Caco-2 (cell line): ENCODE measurements at regions not wholly inside any gene's neighbourhood (a gene's known extent, or its start where the extent isn't known, plus 50 kb on each side); places are given as distances from the start of the nearest gene placed in this dataset.

Experiments used
- BruUV-seq: library from RNA; stranded (reverse); fragments of 400-500 nt; replicated peaks from 2 replicates; lab custom pipeline; 2021; lab: Mats Ljungman, UMichigan
- CTCF ChIA-PET: fragments of 300-600 bp; sonication (Branson Sonifier 250); formaldehyde crosslinking; loops from one replicate; lab custom pipeline; 2022; ENCODE audit warnings: antibody characterized with exemption; lab: Charles Lee
- POLR2A ChIA-PET: fragments of 300-600 bp; sonication (Branson Sonifier 250); formaldehyde crosslinking; loops from one replicate; lab custom pipeline; 2022; ENCODE audit warnings: antibody characterized with exemption; lab: Charles Lee
- DNase-seq, 2 experiments: peaks; one replicate each; pipeline versions ENCODE4 v3.0.0 to v3.0.0-alpha.2; 2020 to 2022
- H3K27me3 ChIP-seq: replicated peaks from 2 replicates; pipeline ENCODE4 v1.6.0; 2011; ENCODE audit warnings: low read length; ENCODE audit not compliant: control insufficient read depth, insufficient read depth
- H3K36me3 ChIP-seq: 2 replicates; pipeline ENCODE4 v1.5.1; 2011; ENCODE audit warnings: low read length; ENCODE audit not compliant: control insufficient read depth, insufficient read depth
- H3K4me1 ChIP-seq: fragments of 250-450 bp; sonication (Bioruptor Pico); 2 replicates; pipeline ENCODE4 v1.5.1; 2020; ENCODE audit warnings: mild to moderate bottlenecking
- H3K4me3 ChIP-seq: 2 replicates; pipeline ENCODE4 v1.5.1; 2011; ENCODE audit warnings: low read depth, mild to moderate bottlenecking, control low read depth, low read length
- H3K9me3 ChIP-seq: fragments of 250-450 bp; sonication (Bioruptor Pico); 2 replicates; pipeline ENCODE4 v1.5.1; 2020; ENCODE audit warnings: mild to moderate bottlenecking, moderate library complexity
- H3K27ac Mint-ChIP-seq: one replicate; pipeline ENCODE4 v1.8.0; 2022; ENCODE audit warnings: mixed read lengths; ENCODE audit not compliant: unreplicated experiment
- H3K27me3 Mint-ChIP-seq: one replicate; pipeline ENCODE4 v1.8.0; 2022; ENCODE audit warnings: mixed read lengths; ENCODE audit not compliant: insufficient read depth, unreplicated experiment
- H3K36me3 Mint-ChIP-seq: one replicate; pipeline ENCODE4 v1.8.0; 2022; ENCODE audit warnings: mild to moderate bottlenecking, mixed read lengths; ENCODE audit not compliant: insufficient read depth, unreplicated experiment
- H3K4me1 Mint-ChIP-seq: one replicate; pipeline ENCODE4 v1.8.0; 2022; ENCODE audit warnings: low read depth, mixed read lengths; ENCODE audit not compliant: unreplicated experiment
- H3K4me3 Mint-ChIP-seq: one replicate; pipeline ENCODE4 v1.8.0; 2022; ENCODE audit warnings: mild to moderate bottlenecking, moderate library complexity, mixed read lengths; ENCODE audit not compliant: unreplicated experiment
- H3K9me3 Mint-ChIP-seq: one replicate; pipeline ENCODE4 v1.8.0; 2022; ENCODE audit warnings: mixed read lengths; ENCODE audit not compliant: unreplicated experiment
- intact Hi-C: fragments of 100-400 bp; cut with micrococcal nuclease; formaldehyde crosslinking; loops from one replicate; pipeline ENCODE4 v1.10.0; 2022; ENCODE audit not compliant: unreplicated experiment
- TF ChIP-seq, protein P1 (sequence below), 2 experiments: fragments of 200-600 bp in 1 of 2; IDR thresholded peaks; 1 replicate in 1 of 2; 2 replicates in 1 of 2; pipeline versions ENCODE4 v1.5.1 to v1.8.0; 2011 to 2022; ENCODE audit warnings: antibody characterized with exemption in 1 of 2, control low read depth in 1 of 2, inconsistent platforms in 1 of 2, low read depth in 1 of 2, low read length in 1 of 2, mild to moderate bottlenecking in 1 of 2, moderate library complexity in 1 of 2; ENCODE audit not compliant: insufficient read depth in 1 of 2, severe bottlenecking in 1 of 2, unreplicated experiment in 1 of 2

DNA sequence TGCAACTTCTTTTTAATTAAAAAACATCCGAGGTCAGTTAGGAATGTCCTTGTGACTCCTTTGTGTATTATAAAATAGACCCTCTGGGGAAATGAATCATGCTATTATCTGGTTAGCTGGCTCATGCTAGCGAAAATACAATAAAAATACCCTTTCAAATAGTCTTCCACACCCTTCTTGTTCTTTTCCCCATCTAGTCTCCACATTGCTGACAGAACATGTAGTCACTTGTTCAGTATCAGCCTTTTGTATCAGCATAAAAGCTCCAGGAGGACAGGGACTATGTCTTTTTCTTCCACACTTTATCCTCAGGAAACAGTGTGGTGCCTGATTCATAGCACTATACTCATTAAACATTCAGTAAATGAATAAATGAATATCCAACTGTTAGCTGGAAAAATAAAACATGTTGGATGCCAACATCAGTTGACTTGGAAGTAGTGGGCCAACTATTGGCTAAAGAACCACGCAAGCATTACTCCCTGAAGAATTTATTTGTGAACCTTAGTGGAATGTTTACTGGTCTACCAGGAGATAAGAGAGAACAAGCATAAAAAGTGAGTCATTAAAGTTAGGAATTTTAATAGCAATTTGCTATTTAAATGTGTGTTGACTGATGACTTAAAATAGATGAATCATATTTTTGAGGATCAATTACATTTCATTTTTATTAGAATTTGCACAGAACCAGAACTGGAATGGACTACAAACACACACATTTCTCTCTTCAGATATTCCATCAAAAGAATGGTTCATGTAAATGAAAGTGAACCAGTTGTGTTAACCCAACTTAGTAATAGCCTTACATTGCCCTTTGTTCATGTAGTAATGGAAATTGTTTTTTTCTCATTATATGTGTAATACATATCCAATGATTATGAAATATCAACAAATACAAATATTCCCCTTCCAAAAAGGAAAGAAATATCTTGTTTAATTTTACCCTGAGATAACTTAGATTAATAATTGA, 129.6 kb downstream of the DKK1 start:
- Mint-ChIP-seq H3K27ac (peak overlapping the region; percentile 83), H3K4me1 (peaks cover 39% of the 10 kb centered on the region), H3K36me3 (peaks cover 32% of the 10 kb centered on the region), H3K9me3 (peaks cover 24% of the 10 kb centered on the region), H3K27me3 (no peaks in the 10 kb centered on the region), H3K4me3 (peak overlapping the region; percentile 29)
- TSS peak; percentile 61 for BruUV-seq
- H3K4me3 ChIP-seq, result no peak overlapping the region
- TF ChIP-seq, protein P1, sequence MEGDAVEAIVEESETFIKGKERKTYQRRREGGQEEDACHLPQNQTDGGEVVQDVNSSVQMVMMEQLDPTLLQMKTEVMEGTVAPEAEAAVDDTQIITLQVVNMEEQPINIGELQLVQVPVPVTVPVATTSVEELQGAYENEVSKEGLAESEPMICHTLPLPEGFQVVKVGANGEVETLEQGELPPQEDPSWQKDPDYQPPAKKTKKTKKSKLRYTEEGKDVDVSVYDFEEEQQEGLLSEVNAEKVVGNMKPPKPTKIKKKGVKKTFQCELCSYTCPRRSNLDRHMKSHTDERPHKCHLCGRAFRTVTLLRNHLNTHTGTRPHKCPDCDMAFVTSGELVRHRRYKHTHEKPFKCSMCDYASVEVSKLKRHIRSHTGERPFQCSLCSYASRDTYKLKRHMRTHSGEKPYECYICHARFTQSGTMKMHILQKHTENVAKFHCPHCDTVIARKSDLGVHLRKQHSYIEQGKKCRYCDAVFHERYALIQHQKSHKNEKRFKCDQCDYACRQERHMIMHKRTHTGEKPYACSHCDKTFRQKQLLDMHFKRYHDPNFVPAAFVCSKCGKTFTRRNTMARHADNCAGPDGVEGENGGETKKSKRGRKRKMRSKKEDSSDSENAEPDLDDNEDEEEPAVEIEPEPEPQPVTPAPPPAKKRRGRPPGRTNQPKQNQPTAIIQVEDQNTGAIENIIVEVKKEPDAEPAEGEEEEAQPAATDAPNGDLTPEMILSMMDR (IDR thresholded peaks at IDR 0.05; ENCODE audit: insufficient read depth in 1 of 2, low read depth in 1 of 2, low read length in 1 of 2, severe bottlenecking in 1 of 2, unreplicated experiment in 1 of 2), result no peak
- H3K9me3 ChIP-seq, result no peaks in the 10 kb centered on the region
- peaks cover 57% of the 10 kb centered on the region for H3K4me1 ChIP-seq
- ChIA-PET CTCF (interaction anchor here (0.9 to 1.0 kb wide), 2 partner anchors 9 to 129 kb away, joined by 4 to 5 read pairs; partner anchors contain the start of gene DKK1), POLR2A (interaction anchor here (0.6 to 1.3 kb wide), 2 partner anchors 130 to 131 kb away, joined by 4 to 5 read pairs; partner anchors contain the start of gene DKK1)
- H3K27me3 ChIP-seq, result no peaks in the 10 kb centered on the region
- H3K36me3 ChIP-seq, result no peaks in the 10 kb centered on the region
- peak in 1 of 2 experiments; percentile 71 for DNase-seq
- intact Hi-C loops, result loop anchor here (1.0 to 2.0 kb wide), 7 partner anchors 9 to 129 kb away; partner anchors contain the start of gene DKK1

DNA sequence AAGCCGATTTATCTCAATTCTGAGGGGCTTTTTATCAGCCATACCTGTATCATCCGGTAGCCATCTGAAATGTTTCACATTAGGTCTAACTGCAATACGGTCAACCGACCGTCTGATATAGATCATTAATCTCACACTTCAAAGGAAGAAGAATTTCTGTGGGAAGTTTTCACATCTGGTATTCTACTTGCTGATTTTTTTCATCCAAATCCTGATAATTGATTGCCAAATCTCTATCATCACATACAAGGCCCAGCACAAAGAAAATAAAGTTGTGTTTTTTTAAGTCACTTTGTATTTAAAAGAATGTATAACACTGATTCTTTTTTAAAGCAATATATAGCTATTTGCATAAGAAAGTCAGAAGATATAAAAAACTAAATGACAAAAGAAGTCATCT, 132.3 kb downstream of the DKK1 start:
- peaks cover 39% of the 10 kb centered on the region for H3K36me3 Mint-ChIP-seq
- Histone ChIP-seq H3K4me1 (peaks cover 55% of the 10 kb centered on the region), H3K36me3 (no peaks in the 10 kb centered on the region), H3K9me3 (no peaks in the 10 kb centered on the region), H3K4me3 (no peak overlapping the region), H3K27me3 (no peaks in the 10 kb centered on the region)
- H3K27me3 Mint-ChIP-seq, result no peaks in the 10 kb centered on the region
- H3K27ac Mint-ChIP-seq, result peak overlapping the region; percentile 68
- peaks cover 11% of the 10 kb centered on the region for H3K9me3 Mint-ChIP-seq
- ChIA-PET POLR2A (no interaction called here), CTCF (no interaction called here)
- TF ChIP-seq, protein P1 (IDR thresholded peaks at IDR 0.05; ENCODE audit: insufficient read depth in 1 of 2, low read depth in 1 of 2, low read length in 1 of 2, severe bottlenecking in 1 of 2, unreplicated experiment in 1 of 2), result no peak
- no peak overlapping the region for H3K4me3 Mint-ChIP-seq
- no peak for DNase-seq
- no TSS peak for BruUV-seq
- intact Hi-C loops, result no loop called here
- H3K4me1 Mint-ChIP-seq, result peaks cover 37% of the 10 kb centered on the region

DNA sequence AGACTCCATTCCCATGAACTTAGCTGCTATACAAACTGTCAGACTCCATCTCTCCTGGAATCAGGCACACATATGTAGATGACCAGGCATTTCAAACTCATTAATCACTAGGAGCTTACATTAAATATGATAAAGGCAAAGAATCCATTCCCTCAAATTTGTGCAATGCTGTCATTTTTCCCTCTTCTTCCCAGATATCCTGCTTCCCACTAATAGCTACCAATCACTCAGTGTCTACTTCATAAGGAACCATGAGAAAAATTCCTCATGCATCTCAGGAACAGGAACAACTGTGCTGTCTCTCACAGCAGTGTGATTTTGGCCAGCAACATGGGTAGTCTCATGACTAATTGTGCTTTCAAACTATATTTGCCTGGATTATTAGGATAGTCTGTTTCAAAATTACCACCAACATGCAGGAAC, 133.9 kb downstream of the DKK1 start:
- intact Hi-C loops, result no loop called here
- no TSS peak for BruUV-seq
- TF ChIP-seq, protein P1 (IDR thresholded peaks at IDR 0.05; ENCODE audit: insufficient read depth in 1 of 2, low read depth in 1 of 2, low read length in 1 of 2, severe bottlenecking in 1 of 2, unreplicated experiment in 1 of 2), result no peak
- peak overlapping the region; percentile 26 for H3K27ac Mint-ChIP-seq
- Histone ChIP-seq H3K4me3 (no peak overlapping the region), H3K9me3 (no peaks in the 10 kb centered on the region), H3K4me1 (peaks cover 57% of the 10 kb centered on the region), H3K27me3 (no peaks in the 10 kb centered on the region), H3K36me3 (no peaks in the 10 kb centered on the region)
- H3K36me3 Mint-ChIP-seq, result peaks cover 46% of the 10 kb centered on the region
- H3K4me3 Mint-ChIP-seq, result no peak overlapping the region
- CTCF ChIA-PET, result interaction anchor here (0.5 kb wide), 1 partner anchor 133 kb away, joined by 5 read pairs; no protein-coding TSS in a partner anchor
- peaks cover 11% of the 10 kb centered on the region for H3K9me3 Mint-ChIP-seq
- H3K4me1 Mint-ChIP-seq, result peaks cover 34% of the 10 kb centered on the region
- H3K27me3 Mint-ChIP-seq, result no peaks in the 10 kb centered on the region
- POLR2A ChIA-PET, result no interaction called here
- no peak for DNase-seq
